HepG2 (cell line): ENCODE measurements at regions not wholly inside any gene's neighbourhood (a gene's known extent, or its start where the extent isn't known, plus 50 kb on each side); places are given as distances from the start of the nearest gene placed in this dataset.

Experiments
- AKNA ChIP-seq: sonication (generic); formaldehyde crosslinking; IDR thresholded peaks from 2 replicates; pipeline ENCODE4 v1.4.0; 2020; ENCODE audit warnings: missing genetic modification reagents, borderline replicate concordance
- ATRX ChIP-seq: sonication (generic); formaldehyde crosslinking; IDR thresholded peaks from 2 replicates; pipeline ENCODE4 v1.4.0; 2020; ENCODE audit warnings: missing genetic modification reagents, borderline replicate concordance
- CEBPG ChIP-seq: IDR thresholded peaks from 2 replicates; pipeline ENCODE4 v1.6.1; 2016
- FOXO4 ChIP-seq: sonication (generic); formaldehyde crosslinking; conservative IDR thresholded peaks from 2 replicates; pipeline ENCODE4 v1.8.1; 2023; ENCODE audit warnings: missing genetic modification reagents
- GFI1 ChIP-seq: sonication (generic); formaldehyde crosslinking; IDR thresholded peaks from 2 replicates; pipeline ENCODE4 v1.5.0; 2020; ENCODE audit warnings: missing genetic modification reagents, mild to moderate bottlenecking, borderline replicate concordance
- HNRNPL ChIP-seq: fragments of 200-400 bp; formaldehyde crosslinking; IDR thresholded peaks from 2 replicates; pipeline ENCODE4 v1.6.1; 2017; ENCODE audit warnings: mild to moderate bottlenecking, low read depth, low read length
- MAFF ChIP-seq: IDR thresholded peaks from 2 replicates; pipeline ENCODE4 v1.6.1; 2011; ENCODE audit warnings: low read depth, low read length, improper control_type of control experiment
- MEIS1 ChIP-seq: sonication (generic); formaldehyde crosslinking; IDR thresholded peaks from 2 replicates; pipeline ENCODE4 v1.9.0; 2021; ENCODE audit warnings: mild to moderate bottlenecking, missing genetic modification reagents, moderate library complexity, borderline replicate concordance
- MTF1 ChIP-seq: sonication (generic); formaldehyde crosslinking; IDR thresholded peaks from 2 replicates; pipeline ENCODE4 v1.5.0; 2020; ENCODE audit warnings: missing genetic modification reagents
- MYNN ChIP-seq: sonication (generic); formaldehyde crosslinking; IDR thresholded peaks from 2 replicates; pipeline ENCODE4 v1.4.0; 2020; ENCODE audit warnings: mild to moderate bottlenecking, low read depth, missing genetic modification reagents
- PCBP1 ChIP-seq: fragments of 200-400 bp; formaldehyde crosslinking; IDR thresholded peaks from 2 replicates; pipeline ENCODE4 v1.6.1; 2017; ENCODE audit warnings: mild to moderate bottlenecking, low read depth, low read length, borderline replicate concordance
- SIX4 ChIP-seq: sonication (generic); formaldehyde crosslinking; IDR thresholded peaks from 2 replicates; pipeline ENCODE4 v1.4.0; 2020; ENCODE audit warnings: missing genetic modification reagents
- SMARCC2 ChIP-seq: fragments of 450-650 bp; IDR thresholded peaks from 2 replicates; pipeline ENCODE4 v1.6.1; 2017; ENCODE audit warnings: antibody characterized with exemption, mild to moderate bottlenecking
- SRSF4 ChIP-seq: fragments of 200-400 bp; formaldehyde crosslinking; IDR thresholded peaks from one replicate; pipeline ENCODE4 v1.6.1; 2018; ENCODE audit warnings: mild to moderate bottlenecking, low read depth, low read length, moderate library complexity; ENCODE audit not compliant: poor library complexity, severe bottlenecking
- SYNCRIP ChIP-seq: fragments of 200-400 bp; formaldehyde crosslinking; IDR thresholded peaks from 2 replicates; pipeline ENCODE4 v1.6.1; 2018; ENCODE audit warnings: mild to moderate bottlenecking, low read depth, low read length; ENCODE audit not compliant: insufficient read depth
- TCF12 ChIP-seq, 2 experiments: fragments of 450-650 bp in 1 of 2; sonication (generic) in 1 of 2; formaldehyde crosslinking in 1 of 2; IDR thresholded peaks; 2 replicates each; pipeline versions ENCODE4 v1.6.1 to v1.8.0; 2017 to 2022; ENCODE audit warnings: antibody characterized with exemption in 1 of 2, mild to moderate bottlenecking in 1 of 2, missing genetic modification reagents in 1 of 2, moderate library complexity in 1 of 2
- U2AF1 ChIP-seq: fragments of 200-400 bp; formaldehyde crosslinking; optimal IDR thresholded peaks from 2 replicates; pipeline ENCODE3; 2017; ENCODE audit warnings: mild to moderate bottlenecking, low read depth, low read length
- ZFYVE20 ChIP-seq: sonication (generic); formaldehyde crosslinking; IDR thresholded peaks from 2 replicates; pipeline ENCODE4 v1.8.0; 2023; ENCODE audit warnings: low read depth, mild to moderate bottlenecking, moderate library complexity, missing genetic modification reagents, borderline replicate concordance
- ZNF383 ChIP-seq: sonication (generic); formaldehyde crosslinking; IDR thresholded peaks from 2 replicates; pipeline ENCODE4 v1.4.0; 2020; ENCODE audit warnings: missing genetic modification reagents, mild to moderate bottlenecking, borderline replicate concordance
- ZNF460 ChIP-seq: sonication (generic); formaldehyde crosslinking; IDR thresholded peaks from 2 replicates; pipeline ENCODE4 v1.5.1; 2020; ENCODE audit warnings: missing genetic modification reagents, mild to moderate bottlenecking, borderline replicate concordance
- ZNF615 ChIP-seq: sonication (generic); formaldehyde crosslinking; IDR thresholded peaks from 2 replicates; pipeline ENCODE4 v1.5.0; 2020; ENCODE audit warnings: mild to moderate bottlenecking, missing genetic modification reagents, borderline replicate concordance
- TF ChIP-seq, protein P1 (sequence below): sonication (generic); formaldehyde crosslinking; conservative IDR thresholded peaks from 2 replicates; pipeline ENCODE4 v1.4.0; 2020; ENCODE audit warnings: missing genetic modification reagents
- TF ChIP-seq, protein P2 (sequence below): sonication (generic); formaldehyde crosslinking; IDR thresholded peaks from 2 replicates; pipeline ENCODE4 v1.9.0; 2021; ENCODE audit warnings: missing genetic modification reagents, mild to moderate bottlenecking, borderline replicate concordance

- TF ChIP-seq CEBPG (CRISPR knock-in tag) (peak; percentile 44; the same call in 1 of the 2 replicates), TCF12 (IDR thresholded peaks at IDR 0.05) (no peak), TCF12 (CRISPR knock-in tag; IDR thresholded peaks at IDR 0.05) (no peak), SIX4 (CRISPR knock-in tag) (no peak), PCBP1 (no peak), ZNF615 (CRISPR knock-in tag) (no peak), SMARCC2 (no peak), SYNCRIP (no peak), GFI1 (no peak), ZNF460 (CRISPR knock-in tag) (peak; percentile 81), MYNN (CRISPR knock-in tag) (no peak), SRSF4 (no peak), ATRX (CRISPR knock-in tag) (no peak), HNRNPL (no peak), FOXO4 (CRISPR knock-in tag) (no peak), ZNF383 (CRISPR knock-in tag) (no peak), MTF1 (CRISPR knock-in tag) (no peak), MEIS1 (CRISPR knock-in tag) (no peak), AKNA (no peak), ZFYVE20 (no peak), MAFF (no peak), U2AF1 (no peak)
- TF ChIP-seq, protein P1, sequence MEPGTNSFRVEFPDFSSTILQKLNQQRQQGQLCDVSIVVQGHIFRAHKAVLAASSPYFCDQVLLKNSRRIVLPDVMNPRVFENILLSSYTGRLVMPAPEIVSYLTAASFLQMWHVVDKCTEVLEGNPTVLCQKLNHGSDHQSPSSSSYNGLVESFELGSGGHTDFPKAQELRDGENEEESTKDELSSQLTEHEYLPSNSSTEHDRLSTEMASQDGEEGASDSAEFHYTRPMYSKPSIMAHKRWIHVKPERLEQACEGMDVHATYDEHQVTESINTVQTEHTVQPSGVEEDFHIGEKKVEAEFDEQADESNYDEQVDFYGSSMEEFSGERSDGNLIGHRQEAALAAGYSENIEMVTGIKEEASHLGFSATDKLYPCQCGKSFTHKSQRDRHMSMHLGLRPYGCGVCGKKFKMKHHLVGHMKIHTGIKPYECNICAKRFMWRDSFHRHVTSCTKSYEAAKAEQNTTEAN = no peak
- TF ChIP-seq, protein P2, sequence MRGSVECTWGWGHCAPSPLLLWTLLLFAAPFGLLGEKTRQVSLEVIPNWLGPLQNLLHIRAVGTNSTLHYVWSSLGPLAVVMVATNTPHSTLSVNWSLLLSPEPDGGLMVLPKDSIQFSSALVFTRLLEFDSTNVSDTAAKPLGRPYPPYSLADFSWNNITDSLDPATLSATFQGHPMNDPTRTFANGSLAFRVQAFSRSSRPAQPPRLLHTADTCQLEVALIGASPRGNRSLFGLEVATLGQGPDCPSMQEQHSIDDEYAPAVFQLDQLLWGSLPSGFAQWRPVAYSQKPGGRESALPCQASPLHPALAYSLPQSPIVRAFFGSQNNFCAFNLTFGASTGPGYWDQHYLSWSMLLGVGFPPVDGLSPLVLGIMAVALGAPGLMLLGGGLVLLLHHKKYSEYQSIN (CRISPR knock-in tag) = no peak
Measured at GRCh38 chr3:76950590-76950989, 89.3 kb upstream of the ROBO2 start (continued).
